Activated CD8-positive, alpha-beta memory T cell treated with anti-CD3 and anti-CD28 coated beads, Interleukin-2, amount 50 U/mL, for 48 hours (primary cell): ENCODE measurements at regions not wholly inside any gene's neighbourhood (a gene's known extent, or its start where the extent isn't known, plus 50 kb on each side); places are given as distances from the start of the nearest gene placed in this dataset.

ENCODE experiments used
- DNase-seq: peaks from one replicate; pipeline ENCODE4 v3.0.0-alpha.2; 2020

- no peak for DNase-seq
These were observed 300.4 kb upstream of the STT3B start for GRCh38 chr3:31232055-31233025.

GRCh38 chr3:31234145-31234544 lies 298.6 kb upstream of the STT3B start:
- DNase-seq, result no peak

DNA sequence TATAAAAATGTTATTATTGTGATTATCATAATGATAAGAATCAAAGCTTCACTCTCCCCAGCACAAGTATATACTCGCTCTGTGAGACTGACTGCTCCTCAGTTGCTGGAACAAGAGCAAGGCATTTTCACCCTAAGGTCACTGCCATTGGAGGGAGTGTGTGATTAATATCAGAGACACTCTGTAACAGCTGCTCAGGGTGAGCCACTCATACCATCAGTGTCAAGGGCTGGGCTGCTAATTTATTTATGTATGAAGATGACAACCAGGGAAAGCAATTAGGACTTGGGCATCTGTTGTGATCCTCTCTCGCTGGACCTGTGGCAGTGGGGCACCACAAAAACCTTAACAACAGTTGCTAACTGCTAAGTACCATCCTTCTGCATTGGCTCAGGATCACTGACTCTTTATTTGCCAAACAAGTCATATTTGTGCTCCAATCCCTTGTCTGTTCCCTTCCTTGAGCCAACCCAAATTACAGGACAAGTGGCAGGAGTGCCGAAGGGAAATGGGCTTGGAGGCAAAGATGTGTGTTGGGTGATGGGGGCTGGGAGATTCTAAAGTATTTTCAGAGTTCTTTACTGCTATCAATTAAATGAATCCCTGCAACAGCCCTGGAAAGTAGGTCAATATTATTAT lies 297.5 kb upstream of the STT3B start:
- DNase-seq, result no peak

DNA sequence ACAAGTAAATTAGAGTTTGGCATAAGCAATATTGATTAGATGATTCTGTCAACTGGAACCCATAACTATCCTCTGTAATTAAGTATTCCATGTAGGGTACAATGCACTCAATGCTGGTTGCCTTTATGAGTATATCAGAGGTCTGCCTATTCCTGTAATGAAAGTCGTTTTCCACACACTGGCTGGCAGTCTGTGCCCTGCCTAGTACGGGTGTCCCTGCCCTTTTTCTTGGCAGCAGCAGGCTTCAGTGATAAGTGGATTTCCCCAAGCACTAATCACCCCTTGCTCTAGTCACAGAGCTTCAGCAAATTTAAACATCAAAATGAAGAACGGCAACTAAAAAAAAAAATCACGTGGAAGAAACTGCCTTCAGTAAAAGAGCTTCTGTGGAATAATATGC lies 294.8 kb upstream of the STT3B start:
- no peak for DNase-seq

GRCh38 chr3:31240013-31240412 lies 292.7 kb upstream of the STT3B start:
- no peak for DNase-seq

GRCh38 chr3:31240466-31240865 lies 292.3 kb upstream of the STT3B start:
- DNase-seq, result no peak

GRCh38 chr3:31240874-31241273 lies 291.9 kb upstream of the STT3B start:
- DNase-seq, result no peak

DNA sequence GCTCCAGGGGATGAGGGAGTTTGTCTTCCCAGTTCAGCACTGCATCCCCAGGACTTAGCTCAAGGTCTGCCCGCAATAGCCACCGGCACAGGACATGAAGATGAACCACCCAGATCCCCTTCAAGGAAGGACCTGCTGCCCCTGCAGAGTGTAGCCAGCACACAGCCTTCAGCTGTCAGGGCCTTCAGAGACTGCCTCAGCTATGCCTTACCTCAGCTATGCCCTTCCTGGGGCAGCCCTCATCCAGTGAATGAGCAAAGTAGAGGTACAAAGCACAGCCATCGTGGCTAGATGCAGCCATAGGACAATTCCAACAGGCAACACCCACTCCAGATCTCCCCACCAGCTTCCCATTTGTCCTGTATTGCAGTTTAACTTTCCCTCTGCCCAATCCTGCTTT lies 291.2 kb upstream of the STT3B start:
- no peak for DNase-seq

DNA sequence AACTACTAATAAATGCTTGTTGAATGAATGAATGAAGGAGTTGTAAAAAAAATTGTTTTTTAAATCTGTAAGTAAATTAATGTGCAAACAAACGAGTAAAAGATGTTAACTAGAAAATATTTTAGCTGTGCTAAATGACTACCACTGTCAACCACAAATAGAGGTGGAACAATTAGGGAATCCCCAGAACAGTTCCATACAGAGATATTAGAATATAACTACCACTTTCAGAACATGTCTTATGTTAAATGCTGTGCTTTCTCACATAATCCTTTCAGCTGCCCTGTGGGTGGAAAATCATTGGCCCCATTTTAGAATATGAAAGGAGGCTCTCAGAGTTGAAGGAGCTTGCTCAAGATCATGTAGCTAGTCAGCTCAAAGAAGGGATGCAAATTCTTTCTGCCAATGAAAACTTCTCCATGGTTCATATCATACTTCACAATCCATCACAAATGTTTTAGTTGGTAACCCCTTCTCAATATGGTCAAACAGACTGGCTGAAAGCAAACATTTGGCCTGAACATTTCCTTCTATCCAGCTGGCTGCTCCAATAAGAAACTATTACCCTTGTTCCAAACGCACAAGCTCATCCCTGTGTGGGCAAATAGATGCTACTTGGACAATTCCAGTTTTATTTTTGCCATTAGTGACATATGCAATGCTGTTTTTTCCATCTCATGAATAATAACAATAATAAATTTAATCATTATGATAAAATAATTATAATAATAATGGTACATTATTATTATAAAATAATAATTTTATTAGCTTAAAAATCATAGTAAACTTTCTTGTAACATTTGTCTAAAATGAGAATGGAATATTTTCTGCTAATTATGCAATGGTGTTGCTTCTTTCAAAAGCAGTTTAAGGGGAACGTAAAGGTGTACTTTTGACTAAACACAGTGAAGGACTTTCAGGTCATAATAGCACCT lies 290.4 kb upstream of the STT3B start:
- no peak for DNase-seq

DNA sequence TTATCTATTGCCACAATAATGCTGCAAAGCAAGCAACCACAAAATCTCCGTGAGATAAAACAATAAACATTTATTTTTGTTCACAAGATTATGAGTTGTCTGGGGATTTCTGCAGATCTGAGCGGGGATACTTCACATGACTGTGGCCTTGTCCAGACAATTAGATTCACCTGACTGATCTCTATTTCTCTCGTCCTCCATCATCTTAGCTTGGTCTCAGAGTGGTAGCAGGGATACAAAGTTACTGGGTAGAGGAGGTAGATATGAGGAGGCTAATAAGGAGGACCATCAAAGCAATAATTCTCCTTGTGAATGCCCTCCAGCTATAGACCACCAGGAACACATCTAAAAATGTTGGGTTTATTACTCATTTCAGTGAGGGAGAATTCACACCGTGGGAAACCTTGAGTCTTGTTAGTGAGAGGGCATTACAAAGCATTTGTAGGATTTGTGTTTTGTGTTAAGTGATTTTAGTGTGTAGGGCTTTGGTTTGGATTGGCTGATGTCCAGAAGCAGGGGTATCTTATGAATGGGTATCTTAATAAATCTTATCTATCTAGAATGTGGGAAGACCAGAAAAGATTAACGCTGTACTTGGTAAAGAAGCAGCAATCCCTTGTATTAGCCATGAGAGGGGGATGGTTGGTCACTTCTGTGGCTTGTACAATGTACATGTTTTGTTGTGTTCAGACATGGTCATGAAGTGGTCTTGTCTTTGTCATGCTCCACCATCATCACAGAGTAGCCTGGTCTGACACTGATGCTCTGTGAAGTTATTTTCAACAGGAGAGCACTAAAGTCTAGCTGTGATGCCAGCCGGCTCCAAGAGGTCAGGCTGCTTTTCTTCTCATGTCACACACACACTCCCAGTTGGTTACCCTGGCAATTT lies 287.6 kb upstream of the STT3B start:
- no peak for DNase-seq

DNA sequence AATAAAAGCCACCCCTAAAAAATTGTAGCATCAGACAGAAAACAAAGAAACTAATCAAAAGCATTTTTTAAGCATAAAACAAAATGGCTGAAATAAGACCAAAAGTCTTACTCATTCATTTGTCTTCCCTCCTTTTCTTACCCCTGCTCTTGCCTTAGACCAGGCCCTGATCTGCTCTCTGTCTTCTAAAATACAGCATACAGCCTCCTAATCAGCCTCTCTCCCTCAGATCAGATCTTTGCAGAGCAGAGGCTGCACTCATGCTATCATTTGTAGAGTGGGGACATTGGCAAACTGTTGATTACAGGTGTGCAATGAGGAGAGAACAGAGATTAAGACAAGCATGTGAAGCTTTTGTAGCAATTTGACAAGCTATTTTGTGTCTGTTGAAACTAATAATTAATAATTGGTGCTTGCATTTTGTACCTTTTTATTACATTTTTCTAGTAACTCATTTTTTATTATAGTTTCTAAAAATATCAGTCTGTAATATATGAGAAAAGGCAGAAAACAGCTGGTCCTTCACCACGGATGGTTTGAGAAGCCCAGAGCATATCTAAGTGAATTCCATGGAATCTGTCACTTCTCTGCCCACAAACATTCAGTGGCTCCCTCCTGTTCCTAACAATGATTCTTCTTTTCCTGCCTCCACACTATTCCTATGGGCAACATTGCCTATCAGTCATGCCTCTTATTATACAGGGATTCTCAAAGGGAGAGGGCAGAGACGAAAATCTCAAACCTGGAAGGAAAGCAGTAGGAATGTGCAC lies 286.2 kb upstream of the STT3B start:
- no peak for DNase-seq

GRCh38 chr3:31247063-31247447 lies 285.7 kb upstream of the STT3B start:
- no peak for DNase-seq

DNA sequence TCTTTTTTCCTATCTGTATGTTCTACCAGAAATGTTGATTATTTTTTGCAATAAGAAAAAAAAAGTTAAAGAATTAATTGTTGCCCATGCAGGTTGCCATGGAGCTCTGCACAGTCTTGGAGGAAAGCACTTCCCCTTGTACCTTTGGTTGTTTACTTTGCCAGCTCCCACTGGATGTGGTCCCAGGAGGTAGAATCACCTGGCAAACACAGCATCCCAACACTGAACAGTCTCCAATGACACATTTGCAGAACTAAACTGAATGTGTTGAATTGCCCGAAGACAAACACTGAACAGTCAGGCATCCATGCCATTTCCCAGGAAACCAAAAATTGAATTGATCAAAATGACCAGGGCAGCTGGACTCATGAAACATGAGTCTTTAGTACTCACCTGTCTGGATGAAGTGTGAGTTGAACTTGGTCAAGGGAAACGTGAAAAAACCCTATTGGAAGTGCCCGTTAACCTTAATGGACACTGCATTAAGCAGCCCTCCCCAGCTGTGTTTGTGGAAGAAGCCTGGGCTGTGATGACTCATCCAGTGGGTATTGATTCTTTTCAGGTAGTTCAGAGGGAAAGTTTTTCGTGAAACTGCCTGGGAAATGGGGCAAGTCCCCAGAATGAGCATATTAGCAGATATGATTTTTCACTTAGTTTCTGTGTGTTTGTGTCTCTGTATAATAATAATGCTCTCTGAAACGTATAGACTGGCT lies 284.7 kb upstream of the STT3B start:
- DNase-seq, result no peak

GRCh38 chr3:31248563-31248992 lies 284.1 kb upstream of the STT3B start:
- no peak for DNase-seq

GRCh38 chr3:31249545-31249944 lies 283.2 kb upstream of the STT3B start:
- no peak for DNase-seq

- no peak for DNase-seq
These were observed 282.5 kb upstream of the STT3B start for GRCh38 chr3:31250116-31250777.

- no peak for DNase-seq
These were observed 281.6 kb upstream of the STT3B start for GRCh38 chr3:31251083-31251482.

- DNase-seq, result no peak
These were observed 280.2 kb upstream of the STT3B start for GRCh38 chr3:31252216-31253185.

DNA sequence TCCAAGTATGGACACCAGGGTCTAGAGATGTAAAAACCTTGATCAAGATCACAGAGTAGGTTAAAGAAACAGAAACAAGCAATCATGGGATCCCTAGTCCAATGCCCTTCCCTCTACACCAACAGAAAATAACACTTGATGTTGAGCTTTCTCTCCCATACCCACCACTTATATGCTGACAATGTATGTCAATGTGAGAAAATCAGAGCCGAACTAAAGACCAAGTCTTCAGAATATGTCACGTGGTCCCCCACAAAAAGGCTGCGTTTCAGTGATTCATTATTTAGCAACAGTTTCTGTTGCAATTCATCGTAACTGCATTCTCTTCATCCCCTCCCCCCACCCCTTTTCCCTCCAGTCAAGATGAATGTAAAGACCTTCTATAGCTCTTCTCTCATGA lies 278.9 kb upstream of the STT3B start:
- DNase-seq, result no peak
